Coronary artery (tissue), 2 donors: ENCODE measurements at regions not wholly inside any gene's neighbourhood (a gene's known extent, or its start where the extent isn't known, plus 50 kb on each side); places are given as distances from the start of the nearest gene placed in this dataset.

ENCODE experiments used
- DNase-seq: peaks from one replicate; pipeline ENCODE4 v3.0.0-alpha.2; 2017; ENCODE audit warnings: low spot score
- H3K27ac ChIP-seq, 2 donors: fragments of 200-600 bp; sonication (generic); one replicate each; pipeline ENCODE4 v1.5.1; 2016 to 2019
- H3K4me3 ChIP-seq: fragments of 200-600 bp; sonication (generic); 2 replicates; pipeline ENCODE4 v1.5.1; 2016; ENCODE audit warnings: mild to moderate bottlenecking, moderate library complexity
- TF ChIP-seq, protein P1 (sequence below): fragments of 200-600 bp; sonication (generic); IDR thresholded peaks from one replicate; pipeline ENCODE4 v1.5.1; 2019; ENCODE audit warnings: antibody characterized with exemption

DNA sequence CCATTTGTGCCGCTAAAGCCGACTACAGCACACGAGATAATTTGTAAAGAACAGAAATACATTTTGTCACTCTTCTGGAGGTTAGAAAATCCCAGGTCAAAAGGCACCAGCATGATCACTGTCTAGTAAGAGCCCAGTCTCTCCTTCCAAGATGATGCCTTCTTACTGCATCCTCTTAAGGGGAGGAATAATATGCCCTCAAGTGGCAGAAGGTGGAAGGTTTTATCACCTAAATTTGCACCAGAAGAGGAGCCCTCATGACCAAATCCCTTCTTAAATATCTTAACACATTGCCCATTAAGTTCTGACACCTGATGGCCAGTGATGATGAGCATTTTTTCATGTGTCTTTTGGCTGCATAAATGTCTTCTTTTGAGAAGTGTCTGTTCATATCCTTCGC is 326.7 kb upstream of the RGS18 start:
- Histone ChIP-seq H3K4me3 (no peak overlapping the region), H3K27ac (no peak overlapping the region)
- TF ChIP-seq, protein P1, sequence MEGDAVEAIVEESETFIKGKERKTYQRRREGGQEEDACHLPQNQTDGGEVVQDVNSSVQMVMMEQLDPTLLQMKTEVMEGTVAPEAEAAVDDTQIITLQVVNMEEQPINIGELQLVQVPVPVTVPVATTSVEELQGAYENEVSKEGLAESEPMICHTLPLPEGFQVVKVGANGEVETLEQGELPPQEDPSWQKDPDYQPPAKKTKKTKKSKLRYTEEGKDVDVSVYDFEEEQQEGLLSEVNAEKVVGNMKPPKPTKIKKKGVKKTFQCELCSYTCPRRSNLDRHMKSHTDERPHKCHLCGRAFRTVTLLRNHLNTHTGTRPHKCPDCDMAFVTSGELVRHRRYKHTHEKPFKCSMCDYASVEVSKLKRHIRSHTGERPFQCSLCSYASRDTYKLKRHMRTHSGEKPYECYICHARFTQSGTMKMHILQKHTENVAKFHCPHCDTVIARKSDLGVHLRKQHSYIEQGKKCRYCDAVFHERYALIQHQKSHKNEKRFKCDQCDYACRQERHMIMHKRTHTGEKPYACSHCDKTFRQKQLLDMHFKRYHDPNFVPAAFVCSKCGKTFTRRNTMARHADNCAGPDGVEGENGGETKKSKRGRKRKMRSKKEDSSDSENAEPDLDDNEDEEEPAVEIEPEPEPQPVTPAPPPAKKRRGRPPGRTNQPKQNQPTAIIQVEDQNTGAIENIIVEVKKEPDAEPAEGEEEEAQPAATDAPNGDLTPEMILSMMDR, result no peak
- DNase-seq, result no peak

DNA sequence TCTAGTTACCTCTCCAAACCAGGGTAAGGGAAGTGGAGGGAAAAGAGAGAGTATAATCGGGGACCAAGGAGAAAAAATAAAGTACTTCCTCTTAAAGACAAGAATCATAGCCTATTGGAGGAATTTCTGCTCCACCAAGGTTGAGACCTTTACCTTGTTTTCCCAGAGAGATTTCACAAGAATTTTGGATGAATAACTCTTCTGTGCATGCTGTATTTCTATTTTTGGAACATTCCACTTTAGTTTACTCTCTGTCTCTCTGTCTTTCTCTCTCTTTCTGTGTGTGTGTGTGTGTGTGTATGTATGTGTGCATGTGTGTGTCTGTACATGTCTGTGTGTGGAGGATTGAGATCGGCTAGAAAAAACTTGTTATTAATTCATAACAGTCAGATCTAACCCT is 318.4 kb upstream of the RGS18 start:
- no peak for DNase-seq
- H3K4me3 ChIP-seq, result no peak overlapping the region
- H3K27ac ChIP-seq, result no peak overlapping the region
- TF ChIP-seq, protein P1, result no peak

DNA sequence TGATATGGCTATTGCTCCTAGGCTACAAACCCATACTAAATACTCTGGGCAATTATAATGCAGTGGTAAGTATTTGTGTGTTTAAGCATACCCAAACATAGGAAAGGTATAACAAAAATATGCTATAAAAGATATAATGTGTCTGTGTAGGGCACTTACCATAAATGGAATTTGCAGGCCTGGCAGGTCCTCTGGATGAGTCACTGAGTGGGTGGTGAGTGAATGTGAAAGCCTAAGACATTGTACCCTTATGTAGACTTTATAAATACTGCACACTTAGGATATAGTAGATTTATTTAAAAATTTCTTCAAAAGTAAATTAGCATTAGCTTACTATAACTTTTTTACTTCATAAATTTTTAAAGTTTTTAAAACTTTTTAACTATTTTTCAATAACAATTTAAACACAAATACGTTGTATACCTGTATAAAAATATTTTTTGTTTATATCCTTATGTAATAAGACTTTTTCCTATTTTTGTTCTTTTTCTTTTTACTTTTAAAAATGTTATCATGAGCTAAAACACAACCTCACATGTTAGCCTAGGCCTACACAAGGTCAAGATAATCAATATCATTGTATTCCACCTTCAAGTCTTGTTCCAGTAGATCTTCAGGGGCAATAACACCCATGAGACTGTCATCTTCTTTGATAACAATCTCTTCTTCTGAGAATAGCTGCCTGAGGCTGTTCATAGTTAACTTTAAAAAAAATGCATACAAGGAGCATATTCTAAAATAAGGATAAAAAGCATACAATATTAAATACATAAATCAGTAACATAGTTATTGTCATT is 306.3 kb upstream of the RGS18 start:
- TF ChIP-seq, protein P1, result no peak
- DNase-seq, result no peak
- H3K4me3 ChIP-seq, result no peak overlapping the region
- H3K27ac ChIP-seq, result no peak overlapping the region

DNA sequence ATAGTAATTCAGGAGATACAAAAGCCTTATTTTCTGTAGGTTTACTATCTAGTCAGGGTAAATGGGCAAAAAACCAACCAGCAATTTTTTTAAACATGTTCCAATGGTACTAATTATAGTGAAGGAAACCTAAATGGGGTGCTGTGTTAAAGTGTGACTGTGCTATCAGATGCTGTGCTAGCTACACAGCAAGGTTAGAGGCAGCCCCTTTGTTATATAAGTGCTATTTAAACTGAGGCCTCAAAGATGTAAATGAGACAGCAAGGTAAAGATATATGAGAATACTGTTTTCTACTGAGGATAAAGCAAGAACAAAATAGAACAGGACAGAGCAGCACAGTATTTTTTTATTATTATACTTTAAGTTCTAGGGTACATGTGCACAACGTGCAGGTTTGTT is 305.4 kb upstream of the RGS18 start:
- TF ChIP-seq, protein P1, result no peak
- no peak for DNase-seq
- no peak overlapping the region for H3K4me3 ChIP-seq
- no peak overlapping the region for H3K27ac ChIP-seq

DNA sequence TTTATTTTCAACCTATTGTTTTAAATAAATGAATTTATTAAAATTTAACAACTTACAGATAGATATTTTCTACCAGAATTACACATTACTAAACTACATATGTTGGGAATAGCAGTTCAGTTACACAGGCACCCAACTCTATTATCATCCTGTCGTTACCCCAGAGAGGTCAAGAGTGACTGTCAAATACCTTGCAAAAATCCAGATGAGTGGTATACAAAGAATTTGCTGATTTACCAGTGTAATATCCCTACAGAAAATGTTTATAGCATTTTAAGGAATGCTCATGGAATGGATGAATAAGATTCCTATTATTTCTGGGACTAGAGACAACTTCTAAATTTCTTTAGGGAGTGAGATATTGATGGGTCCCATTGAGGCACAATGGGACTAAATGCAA is 300.7 kb upstream of the RGS18 start:
- Histone ChIP-seq H3K4me3 (no peak overlapping the region), H3K27ac (no peak overlapping the region)
- TF ChIP-seq, protein P1, result no peak
- DNase-seq, result no peak

DNA sequence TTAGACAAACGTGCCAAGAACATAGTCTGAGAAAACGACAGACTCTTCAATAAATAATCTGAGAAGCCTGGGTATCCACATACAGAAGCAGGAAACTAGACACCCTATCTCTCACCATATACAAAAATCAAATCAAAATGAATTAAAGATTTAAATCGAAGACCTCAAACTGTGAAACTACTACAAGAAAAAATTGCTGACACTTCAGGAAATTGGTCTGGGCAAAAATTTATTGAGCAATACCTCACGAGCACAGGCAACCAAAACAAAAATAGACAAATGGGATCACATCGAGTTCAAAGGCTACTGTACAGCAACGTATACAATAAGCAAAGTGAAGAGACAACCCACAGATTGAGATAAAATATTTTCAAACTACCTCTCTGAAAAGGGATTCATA is 292.8 kb upstream of the RGS18 start:
- TF ChIP-seq, protein P1, result no peak
- H3K27ac ChIP-seq, result no peak overlapping the region
- H3K4me3 ChIP-seq, result no peak overlapping the region
- DNase-seq, result no peak

DNA sequence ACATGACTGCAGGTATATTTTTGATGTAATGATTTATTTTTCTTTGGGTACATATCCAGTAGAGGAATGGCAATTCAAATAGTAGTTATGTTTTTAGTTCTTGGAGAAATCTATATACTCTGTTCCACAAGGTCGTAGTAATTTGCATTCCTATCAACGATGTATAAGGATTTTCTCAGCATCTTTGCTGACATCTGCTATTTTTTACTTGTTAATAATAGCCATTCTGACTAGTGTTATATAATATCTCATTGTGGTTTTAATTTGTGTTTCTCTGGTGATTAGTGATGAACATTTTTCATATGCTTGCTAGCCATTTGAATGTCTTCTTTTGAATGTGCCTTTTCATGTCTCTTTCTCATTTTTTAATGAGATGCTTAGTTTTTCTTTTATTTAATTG is 292.1 kb upstream of the RGS18 start:
- Histone ChIP-seq H3K27ac (no peak overlapping the region), H3K4me3 (no peak overlapping the region)
- TF ChIP-seq, protein P1, result no peak
- no peak for DNase-seq
